Liver (tissue), 3 donors: ENCODE measurements at regions not wholly inside any gene's neighbourhood (a gene's known extent, or its start where the extent isn't known, plus 50 kb on each side); places are given as distances from the start of the nearest gene placed in this dataset.

Source experiments
- EGR1 ChIP-seq, 2 donors: IDR thresholded peaks; 2 replicates each; pipeline ENCODE4 v1.6.1; 2016 to 2018; ENCODE audit warnings: antibody characterized with exemption in 2 of 2, low read depth in 2 of 2
- GABPA ChIP-seq, 2 donors: IDR thresholded peaks in 1 of 2; conservative IDR thresholded peaks in 1 of 2; 2 replicates each; pipeline ENCODE4 v1.6.1; 2016; ENCODE audit warnings: antibody characterized with exemption in 2 of 2, mild to moderate bottlenecking in 1 of 2, moderate library complexity in 1 of 2
- HNF4G ChIP-seq: IDR thresholded peaks from 2 replicates; pipeline ENCODE4 v1.6.1; 2016; ENCODE audit warnings: antibody characterized with exemption
- JUND ChIP-seq, 2 donors: IDR thresholded peaks; 2 replicates each; pipeline ENCODE4 v1.6.1; 2016; ENCODE audit warnings: antibody characterized with exemption in 2 of 2
- RAD21 ChIP-seq, 2 donors: IDR thresholded peaks; 2 replicates each; pipeline ENCODE4 v1.6.1; 2016; ENCODE audit warnings: antibody characterized with exemption in 2 of 2, mild to moderate bottlenecking in 2 of 2
- SP1 ChIP-seq: IDR thresholded peaks from 2 replicates; pipeline ENCODE4 v1.6.1; 2018; ENCODE audit warnings: antibody characterized with exemption, mild to moderate bottlenecking
- TAF1 ChIP-seq: conservative IDR thresholded peaks from 2 replicates; pipeline ENCODE4 v1.6.1; 2016; ENCODE audit warnings: antibody characterized with exemption, mild to moderate bottlenecking
- YY1 ChIP-seq: IDR thresholded peaks from 2 replicates; pipeline ENCODE4 v1.6.1; 2016; ENCODE audit warnings: antibody characterized with exemption, mild to moderate bottlenecking
- TF ChIP-seq, protein P1 (sequence below): IDR thresholded peaks from 2 replicates; pipeline ENCODE4 v1.6.1; 2016; ENCODE audit warnings: antibody characterized with exemption
- TF ChIP-seq, protein P2 (sequence below): IDR thresholded peaks from 2 replicates; pipeline ENCODE4 v1.6.1; 2016; ENCODE audit warnings: antibody characterized with exemption
- TF ChIP-seq, protein P3 (sequence below): fragments of 150-350 bp; IDR thresholded peaks from 2 replicates; pipeline ENCODE4 v1.5.1; 2017; ENCODE audit warnings: improper control_type of control experiment, low read depth, low read length; ENCODE audit not compliant: missing input control
- TF ChIP-seq, protein P4 (sequence below): IDR thresholded peaks from 2 replicates; pipeline ENCODE4 v1.6.1; 2016; ENCODE audit warnings: antibody characterized with exemption
- TF ChIP-seq, protein P5 (sequence below): IDR thresholded peaks from 2 replicates; pipeline ENCODE4 v1.6.1; 2016; ENCODE audit warnings: antibody characterized with exemption, mild to moderate bottlenecking
- donor health status: healthy.
- donor health status: healthy.

DNA sequence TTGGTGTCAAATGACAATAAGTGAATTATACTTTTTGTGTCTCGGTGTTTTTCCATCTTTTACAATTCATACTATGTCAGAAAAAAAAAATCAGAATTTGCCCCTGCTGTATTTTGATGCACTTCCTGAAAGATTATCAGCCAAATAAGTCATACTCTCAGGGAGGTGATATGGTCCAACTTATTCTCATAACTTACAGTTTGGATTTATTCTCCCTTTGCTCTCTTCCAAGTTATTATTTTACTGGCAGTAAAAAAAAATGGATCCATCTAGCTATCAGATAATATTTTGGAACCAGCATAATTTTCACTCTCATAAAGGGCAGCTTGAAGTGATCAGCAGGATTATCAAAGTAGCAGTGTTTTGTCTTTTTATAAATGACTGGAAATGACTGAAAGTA is 337.1 kb downstream of the BMPER start:
- TF ChIP-seq, protein P1, sequence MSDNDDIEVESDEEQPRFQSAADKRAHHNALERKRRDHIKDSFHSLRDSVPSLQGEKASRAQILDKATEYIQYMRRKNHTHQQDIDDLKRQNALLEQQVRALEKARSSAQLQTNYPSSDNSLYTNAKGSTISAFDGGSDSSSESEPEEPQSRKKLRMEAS: no peak
- TF ChIP-seq SP1 (no peak), JUND (IDR thresholded peaks at IDR 0.05) (no peak), RAD21 (IDR thresholded peaks at IDR 0.05) (no peak), HNF4G (no peak), TAF1 (no peak), EGR1 (IDR thresholded peaks at IDR 0.05; ENCODE audit: low read depth in 2 of 2) (no peak), GABPA (IDR thresholded peaks at IDR 0.05 in 1 of 2, conservative IDR thresholded peaks at IDR 0.05 in 1 of 2) (no peak), YY1 (no peak)
- TF ChIP-seq, protein P2, sequence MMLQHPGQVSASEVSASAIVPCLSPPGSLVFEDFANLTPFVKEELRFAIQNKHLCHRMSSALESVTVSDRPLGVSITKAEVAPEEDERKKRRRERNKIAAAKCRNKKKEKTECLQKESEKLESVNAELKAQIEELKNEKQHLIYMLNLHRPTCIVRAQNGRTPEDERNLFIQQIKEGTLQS: no peak
- TF ChIP-seq, protein P3, sequence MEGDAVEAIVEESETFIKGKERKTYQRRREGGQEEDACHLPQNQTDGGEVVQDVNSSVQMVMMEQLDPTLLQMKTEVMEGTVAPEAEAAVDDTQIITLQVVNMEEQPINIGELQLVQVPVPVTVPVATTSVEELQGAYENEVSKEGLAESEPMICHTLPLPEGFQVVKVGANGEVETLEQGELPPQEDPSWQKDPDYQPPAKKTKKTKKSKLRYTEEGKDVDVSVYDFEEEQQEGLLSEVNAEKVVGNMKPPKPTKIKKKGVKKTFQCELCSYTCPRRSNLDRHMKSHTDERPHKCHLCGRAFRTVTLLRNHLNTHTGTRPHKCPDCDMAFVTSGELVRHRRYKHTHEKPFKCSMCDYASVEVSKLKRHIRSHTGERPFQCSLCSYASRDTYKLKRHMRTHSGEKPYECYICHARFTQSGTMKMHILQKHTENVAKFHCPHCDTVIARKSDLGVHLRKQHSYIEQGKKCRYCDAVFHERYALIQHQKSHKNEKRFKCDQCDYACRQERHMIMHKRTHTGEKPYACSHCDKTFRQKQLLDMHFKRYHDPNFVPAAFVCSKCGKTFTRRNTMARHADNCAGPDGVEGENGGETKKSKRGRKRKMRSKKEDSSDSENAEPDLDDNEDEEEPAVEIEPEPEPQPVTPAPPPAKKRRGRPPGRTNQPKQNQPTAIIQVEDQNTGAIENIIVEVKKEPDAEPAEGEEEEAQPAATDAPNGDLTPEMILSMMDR: no peak
- TF ChIP-seq, protein P4, sequence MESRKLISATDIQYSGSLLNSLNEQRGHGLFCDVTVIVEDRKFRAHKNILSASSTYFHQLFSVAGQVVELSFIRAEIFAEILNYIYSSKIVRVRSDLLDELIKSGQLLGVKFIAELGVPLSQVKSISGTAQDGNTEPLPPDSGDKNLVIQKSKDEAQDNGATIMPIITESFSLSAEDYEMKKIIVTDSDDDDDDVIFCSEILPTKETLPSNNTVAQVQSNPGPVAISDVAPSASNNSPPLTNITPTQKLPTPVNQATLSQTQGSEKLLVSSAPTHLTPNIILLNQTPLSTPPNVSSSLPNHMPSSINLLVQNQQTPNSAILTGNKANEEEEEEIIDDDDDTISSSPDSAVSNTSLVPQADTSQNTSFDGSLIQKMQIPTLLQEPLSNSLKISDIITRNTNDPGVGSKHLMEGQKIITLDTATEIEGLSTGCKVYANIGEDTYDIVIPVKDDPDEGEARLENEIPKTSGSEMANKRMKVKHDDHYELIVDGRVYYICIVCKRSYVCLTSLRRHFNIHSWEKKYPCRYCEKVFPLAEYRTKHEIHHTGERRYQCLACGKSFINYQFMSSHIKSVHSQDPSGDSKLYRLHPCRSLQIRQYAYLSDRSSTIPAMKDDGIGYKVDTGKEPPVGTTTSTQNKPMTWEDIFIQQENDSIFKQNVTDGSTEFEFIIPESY: no peak
- TF ChIP-seq, protein P5, sequence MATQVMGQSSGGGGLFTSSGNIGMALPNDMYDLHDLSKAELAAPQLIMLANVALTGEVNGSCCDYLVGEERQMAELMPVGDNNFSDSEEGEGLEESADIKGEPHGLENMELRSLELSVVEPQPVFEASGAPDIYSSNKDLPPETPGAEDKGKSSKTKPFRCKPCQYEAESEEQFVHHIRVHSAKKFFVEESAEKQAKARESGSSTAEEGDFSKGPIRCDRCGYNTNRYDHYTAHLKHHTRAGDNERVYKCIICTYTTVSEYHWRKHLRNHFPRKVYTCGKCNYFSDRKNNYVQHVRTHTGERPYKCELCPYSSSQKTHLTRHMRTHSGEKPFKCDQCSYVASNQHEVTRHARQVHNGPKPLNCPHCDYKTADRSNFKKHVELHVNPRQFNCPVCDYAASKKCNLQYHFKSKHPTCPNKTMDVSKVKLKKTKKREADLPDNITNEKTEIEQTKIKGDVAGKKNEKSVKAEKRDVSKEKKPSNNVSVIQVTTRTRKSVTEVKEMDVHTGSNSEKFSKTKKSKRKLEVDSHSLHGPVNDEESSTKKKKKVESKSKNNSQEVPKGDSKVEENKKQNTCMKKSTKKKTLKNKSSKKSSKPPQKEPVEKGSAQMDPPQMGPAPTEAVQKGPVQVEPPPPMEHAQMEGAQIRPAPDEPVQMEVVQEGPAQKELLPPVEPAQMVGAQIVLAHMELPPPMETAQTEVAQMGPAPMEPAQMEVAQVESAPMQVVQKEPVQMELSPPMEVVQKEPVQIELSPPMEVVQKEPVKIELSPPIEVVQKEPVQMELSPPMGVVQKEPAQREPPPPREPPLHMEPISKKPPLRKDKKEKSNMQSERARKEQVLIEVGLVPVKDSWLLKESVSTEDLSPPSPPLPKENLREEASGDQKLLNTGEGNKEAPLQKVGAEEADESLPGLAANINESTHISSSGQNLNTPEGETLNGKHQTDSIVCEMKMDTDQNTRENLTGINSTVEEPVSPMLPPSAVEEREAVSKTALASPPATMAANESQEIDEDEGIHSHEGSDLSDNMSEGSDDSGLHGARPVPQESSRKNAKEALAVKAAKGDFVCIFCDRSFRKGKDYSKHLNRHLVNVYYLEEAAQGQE: no peak
